Stimulated activated CD8-positive, alpha-beta memory T cell treated with anti-CD3 and anti-CD28 coated beads, Interleukin-7, amount 100 ng/mL, for 1 hour (primary cell): ENCODE measurements at regions not wholly inside any gene's neighbourhood (a gene's known extent, or its start where the extent isn't known, plus 50 kb on each side); places are given as distances from the start of the nearest gene placed in this dataset.

Experiments used
- DNase-seq, 2 donors: peaks; one replicate each; pipeline ENCODE4 v3.0.0-alpha.2; 2020; ENCODE audit warnings: low read depth in 2 of 2

GRCh38 chr9:7871977-7872730 lies 72.6 kb upstream of the DMAC1 start:
- no peak for DNase-seq

DNA sequence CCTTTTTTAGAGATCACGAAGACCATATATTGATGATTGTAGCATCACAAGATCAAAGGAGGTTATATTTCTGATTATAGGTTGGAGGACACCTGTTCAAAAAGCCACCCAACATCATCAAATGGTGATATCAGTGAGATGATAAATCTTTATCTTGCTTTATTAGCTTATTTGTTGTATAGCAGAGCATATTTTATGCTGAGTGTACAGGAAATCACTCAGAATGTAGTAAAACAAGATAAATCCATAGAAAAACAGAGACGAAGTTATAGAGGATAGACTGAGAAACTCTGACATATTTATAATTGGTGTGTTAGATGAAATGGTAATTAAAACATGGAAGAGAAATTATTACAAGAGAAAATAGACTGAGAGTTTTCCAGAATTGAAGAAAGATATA lies 69.8 kb upstream of the DMAC1 start:
- DNase-seq: no peak

DNA sequence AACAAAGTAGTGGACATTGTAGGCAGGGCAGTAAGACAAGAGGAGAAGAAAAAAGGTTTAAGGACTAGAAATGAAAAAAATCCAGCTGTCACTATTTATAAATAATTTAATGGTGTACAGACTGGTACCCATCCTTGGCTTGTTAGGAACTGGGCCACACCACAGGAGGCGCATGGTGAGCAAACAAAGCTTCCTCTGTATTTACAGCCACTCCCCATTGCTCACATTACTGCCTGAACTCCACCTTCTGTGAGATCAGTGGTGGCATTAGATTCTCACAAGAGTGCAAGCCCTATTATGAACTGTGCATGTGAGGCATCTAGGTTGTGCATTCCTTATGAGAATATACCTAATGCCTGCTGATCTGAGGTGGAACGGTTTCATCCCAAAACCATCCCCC lies 62.6 kb upstream of the DMAC1 start:
- DNase-seq: no peak

DNA sequence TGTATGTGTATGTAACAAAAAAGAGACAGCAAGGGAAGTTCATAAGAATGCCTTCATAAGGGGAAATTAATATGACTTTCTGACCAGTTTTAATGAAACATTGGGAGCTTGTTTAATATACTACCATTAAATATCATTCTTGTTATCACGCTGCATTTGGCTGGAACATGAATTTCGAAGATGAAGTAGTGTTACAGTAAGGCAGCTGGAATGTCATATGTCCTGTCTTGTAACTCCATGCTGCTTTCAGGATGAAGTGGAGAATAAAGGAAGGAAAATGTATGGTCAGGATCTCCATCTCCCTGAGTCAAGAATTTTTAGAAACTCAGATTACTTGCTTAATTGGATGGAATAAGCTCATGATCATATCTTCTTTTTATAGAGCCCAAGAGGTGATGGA lies 61.5 kb upstream of the DMAC1 start:
- no peak for DNase-seq

DNA sequence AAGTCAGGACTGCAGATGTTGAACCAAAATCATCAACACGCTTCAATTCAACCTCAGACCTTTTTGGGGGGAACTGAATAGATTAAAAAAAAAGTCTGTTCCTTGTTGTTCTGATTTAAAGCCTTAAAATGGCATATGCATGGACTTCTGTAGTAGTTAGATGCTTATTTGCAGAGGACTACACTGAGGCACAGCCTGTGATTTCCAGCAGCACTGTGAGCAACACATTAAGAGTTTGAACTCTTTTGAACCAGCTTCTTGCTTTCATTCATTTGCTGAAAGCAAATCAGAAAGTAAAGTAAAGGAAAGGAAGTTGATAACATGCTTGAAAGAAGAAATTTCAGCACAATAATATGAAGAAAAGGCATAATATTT lies 60.7 kb upstream of the DMAC1 start:
- DNase-seq: no peak

GRCh38 chr9:7859701-7860334 lies 60.2 kb upstream of the DMAC1 start:
- DNase-seq: no peak

- DNase-seq: no peak
Observed at GRCh38 chr9:7858166-7858565, 58.6 kb upstream of the DMAC1 start.

GRCh38 chr9:7854763-7855162 lies 55.2 kb upstream of the DMAC1 start:
- DNase-seq: no peak
